ENCODE measurements at regions not wholly inside any gene's neighbourhood (a gene's known extent, or its start where the extent isn't known, plus 50 kb on each side); places are given as distances from the start of the nearest gene placed in this dataset.

GRCh38 chr2:12661489-12661888 is 55.2 kb upstream of the TRIB2 start:
- no peak for TF ChIP-seq CTCF (IDR thresholded peaks at IDR 0.05)
- TF ChIP-seq EZH2 (IDR thresholded peaks at IDR 0.05; ENCODE audit: borderline replicate concordance, insufficient read depth, low read depth, low read length, poor library complexity, severe bottlenecking) = no peak

All from B cell (primary cell).